Astrocyte (in vitro differentiated cells and primary cell): ENCODE measurements at regions not wholly inside any gene's neighbourhood (a gene's known extent, or its start where the extent isn't known, plus 50 kb on each side); places are given as distances from the start of the nearest gene placed in this dataset.

Source experiments
- EZH2 ChIP-seq: IDR thresholded peaks from 2 replicates; pipeline ENCODE4 v1.6.1; 2012; ENCODE audit warnings: mild to moderate bottlenecking, low read length, inconsistent platforms; ENCODE audit not compliant: insufficient read depth
- TF ChIP-seq, protein P1 (sequence below): IDR thresholded peaks from 2 replicates; pipeline ENCODE4 v1.5.1; 2011; ENCODE audit warnings: low read depth, mild to moderate bottlenecking, inconsistent platforms, low read length, moderate library complexity; ENCODE audit not compliant: insufficient read depth

DNA sequence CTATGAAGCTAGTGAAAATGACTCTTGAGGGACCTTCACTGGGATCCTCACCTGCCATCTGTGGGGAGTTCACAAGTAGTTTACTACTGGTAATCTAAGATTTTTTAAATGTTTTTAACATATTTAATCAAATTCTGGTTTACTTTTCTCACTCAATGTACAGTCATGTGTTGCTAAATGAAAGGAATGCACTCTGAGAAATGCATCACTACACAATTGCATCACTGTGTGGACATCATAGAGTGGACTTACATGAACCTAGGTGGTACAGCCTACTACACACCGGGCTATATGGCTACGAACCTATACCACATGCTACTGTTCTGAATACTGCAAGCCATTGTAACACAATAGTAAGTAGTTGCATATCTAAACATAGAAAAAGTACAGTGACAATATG is 528.0 kb downstream of the BCL11A start:
- TF ChIP-seq, protein P1, sequence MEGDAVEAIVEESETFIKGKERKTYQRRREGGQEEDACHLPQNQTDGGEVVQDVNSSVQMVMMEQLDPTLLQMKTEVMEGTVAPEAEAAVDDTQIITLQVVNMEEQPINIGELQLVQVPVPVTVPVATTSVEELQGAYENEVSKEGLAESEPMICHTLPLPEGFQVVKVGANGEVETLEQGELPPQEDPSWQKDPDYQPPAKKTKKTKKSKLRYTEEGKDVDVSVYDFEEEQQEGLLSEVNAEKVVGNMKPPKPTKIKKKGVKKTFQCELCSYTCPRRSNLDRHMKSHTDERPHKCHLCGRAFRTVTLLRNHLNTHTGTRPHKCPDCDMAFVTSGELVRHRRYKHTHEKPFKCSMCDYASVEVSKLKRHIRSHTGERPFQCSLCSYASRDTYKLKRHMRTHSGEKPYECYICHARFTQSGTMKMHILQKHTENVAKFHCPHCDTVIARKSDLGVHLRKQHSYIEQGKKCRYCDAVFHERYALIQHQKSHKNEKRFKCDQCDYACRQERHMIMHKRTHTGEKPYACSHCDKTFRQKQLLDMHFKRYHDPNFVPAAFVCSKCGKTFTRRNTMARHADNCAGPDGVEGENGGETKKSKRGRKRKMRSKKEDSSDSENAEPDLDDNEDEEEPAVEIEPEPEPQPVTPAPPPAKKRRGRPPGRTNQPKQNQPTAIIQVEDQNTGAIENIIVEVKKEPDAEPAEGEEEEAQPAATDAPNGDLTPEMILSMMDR, result no peak
- TF ChIP-seq EZH2, result no peak
